Epithelial cell of esophagus (primary cell): ENCODE measurements at regions not wholly inside any gene's neighbourhood (a gene's known extent, or its start where the extent isn't known, plus 50 kb on each side); places are given as distances from the start of the nearest gene placed in this dataset.
A peak's percentile ranks its signal among the peaks of the same experiment; 100 is the strongest.

Source experiments
- DNase-seq: peaks from one replicate; pipeline ENCODE4 v3.0.0; 2010; ENCODE audit warnings: low read depth
- H3K4me3 ChIP-seq: 2 replicates; pipeline ENCODE4 v1.5.1; 2011; ENCODE audit warnings: mild to moderate bottlenecking, low read length, control low read depth
- CTCF ChIP-seq: IDR thresholded peaks from 2 replicates; pipeline ENCODE4 v1.5.1; 2011; ENCODE audit warnings: low read depth, mild to moderate bottlenecking, low read length, control low read depth, inconsistent platforms; ENCODE audit not compliant: insufficient read depth; ENCODE audit errors: missing control alignments

DNA sequence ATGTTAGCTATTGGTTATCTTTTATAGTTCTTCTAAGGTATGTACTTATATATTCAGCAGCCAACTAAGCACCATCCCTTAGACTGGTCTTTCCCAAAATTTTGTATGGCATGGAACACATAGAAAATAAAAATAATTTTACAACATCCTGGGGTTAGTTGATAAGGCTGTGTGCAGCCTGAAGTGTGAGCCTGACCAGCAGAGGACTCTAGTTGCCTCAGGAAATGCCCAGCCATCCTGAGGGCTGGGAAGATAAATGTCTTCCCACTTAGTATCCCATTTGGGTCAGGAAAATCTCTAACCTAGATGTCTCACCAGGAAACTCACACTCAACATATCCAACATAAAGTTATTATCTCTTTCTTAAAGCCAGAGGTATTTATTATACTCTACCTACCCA is 251.4 kb upstream of the POF1B start:
- no peak overlapping the region for H3K4me3 ChIP-seq
- TF ChIP-seq CTCF = no peak
- no peak for DNase-seq

GRCh38 chrX:85627363-85627762 is 247.9 kb upstream of the POF1B start:
- DNase-seq = no peak
- no peak for TF ChIP-seq CTCF
- H3K4me3 ChIP-seq = no peak overlapping the region

DNA sequence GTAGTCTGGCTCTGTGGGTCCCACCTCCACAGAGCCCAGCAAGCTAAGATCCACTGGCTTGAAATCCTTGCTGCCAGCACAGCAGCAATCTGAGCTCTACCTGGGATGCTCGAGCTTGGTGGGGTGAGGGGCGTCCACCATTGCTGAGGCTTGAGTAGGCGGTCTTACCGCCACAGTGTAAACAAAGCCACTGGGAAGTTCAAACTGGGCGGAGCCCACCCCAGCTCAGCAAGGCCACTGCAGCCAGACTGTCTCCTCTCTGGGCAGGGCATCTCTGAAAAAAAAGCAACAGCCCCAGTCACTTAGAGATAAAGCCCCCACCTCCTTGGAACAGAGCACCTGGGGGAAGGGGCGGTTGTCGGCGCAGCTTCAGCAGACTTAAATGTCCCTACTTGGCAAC is 243.2 kb upstream of the POF1B start:
- no peak for DNase-seq
- H3K4me3 ChIP-seq = no peak overlapping the region
- TF ChIP-seq CTCF = no peak

DNA sequence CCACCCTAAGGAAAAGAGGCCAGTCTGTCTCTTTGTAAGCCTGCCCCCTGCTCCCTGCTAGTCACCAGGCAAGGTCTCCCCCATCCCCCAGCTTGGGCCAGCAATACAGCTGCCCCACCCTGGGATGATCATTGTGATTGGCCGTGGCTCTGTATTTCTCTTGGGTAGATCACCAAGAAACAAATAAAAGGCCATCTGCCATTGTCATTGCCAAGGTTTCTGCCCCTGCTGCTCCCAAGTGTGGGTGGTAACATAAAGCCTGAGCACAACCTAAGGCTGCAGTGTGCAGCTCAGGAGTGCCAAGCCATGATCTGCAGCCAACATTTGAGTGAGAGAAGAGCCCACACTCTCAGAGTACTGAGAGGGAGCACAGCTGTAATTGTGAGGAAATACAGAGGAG is 241.0 kb upstream of the POF1B start:
- no peak overlapping the region for H3K4me3 ChIP-seq
- no peak for TF ChIP-seq CTCF
- DNase-seq = no peak

DNA sequence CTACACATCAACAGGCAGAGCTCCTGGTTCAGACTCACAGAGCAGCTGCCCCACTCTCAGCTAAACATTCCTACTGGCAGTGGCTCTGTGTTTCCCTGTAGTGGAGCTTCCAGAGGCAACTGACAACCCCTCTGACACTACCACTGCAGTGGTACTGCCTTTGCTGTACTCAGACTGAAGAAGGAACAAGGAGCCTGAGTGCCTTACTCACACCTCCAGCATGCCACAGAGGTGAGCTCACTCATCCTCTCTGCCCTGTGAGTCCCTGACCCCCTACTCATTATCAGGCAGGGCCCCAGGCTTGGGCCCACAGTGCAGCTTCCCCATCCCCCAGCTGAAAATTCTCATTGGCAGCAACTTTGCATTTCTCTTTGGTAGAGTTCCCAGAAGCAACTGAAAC is 240.5 kb upstream of the POF1B start:
- no peak for TF ChIP-seq CTCF
- no peak overlapping the region for H3K4me3 ChIP-seq
- no peak for DNase-seq

DNA sequence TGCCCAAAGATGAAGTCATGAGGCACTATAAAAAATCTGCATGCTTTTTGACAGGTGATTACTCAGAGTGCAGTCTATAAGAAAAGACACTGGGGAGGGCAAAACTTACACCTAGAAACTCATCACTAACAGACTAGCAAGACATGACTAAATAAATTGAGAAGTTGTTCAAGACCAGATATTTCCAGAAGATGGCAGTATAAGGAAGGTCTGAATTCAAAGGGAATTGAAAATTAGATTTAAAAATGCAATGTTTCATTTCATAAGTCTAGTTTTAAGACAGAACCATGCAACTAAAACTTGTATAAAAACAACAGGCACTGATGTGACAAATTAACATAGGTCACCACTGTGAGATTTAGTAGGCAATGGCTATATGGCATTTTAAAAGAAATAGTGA is 232.5 kb upstream of the POF1B start:
- H3K4me3 ChIP-seq = no peak overlapping the region
- peak; percentile 17 for DNase-seq
- TF ChIP-seq CTCF = no peak

GRCh38 chrX:85592980-85593379 is 213.5 kb upstream of the POF1B start:
- no peak for DNase-seq
- no peak for TF ChIP-seq CTCF
- no peak overlapping the region for H3K4me3 ChIP-seq
